ENCODE measurements at regions not wholly inside any gene's neighbourhood (a gene's known extent, or its start where the extent isn't known, plus 50 kb on each side); places are given as distances from the start of the nearest gene placed in this dataset.

GRCh38 chr5:6905883-6906282, 192.7 kb downstream of the TENT4A start:
- TF ChIP-seq CTCF (IDR thresholded peaks at IDR 0.05) (no peak), POLR2A (IDR thresholded peaks at IDR 0.05; ENCODE audit: low read length) (no peak), HMGXB4 (CRISPR knock-in tag; IDR thresholded peaks at IDR 0.05; ENCODE audit: borderline replicate concordance) (no peak), EP300 (IDR thresholded peaks at IDR 0.05) (no peak), SMC3 (IDR thresholded peaks at IDR 0.05) (no peak), POLR2AphosphoS2 (conservative IDR thresholded peaks at IDR 0.05; ENCODE audit: low read length) (no peak), GATA3 (IDR thresholded peaks at IDR 0.05; ENCODE audit: borderline replicate concordance) (no peak), HDAC2 (IDR thresholded peaks at IDR 0.05) (no peak)
- TF ChIP-seq, protein P1, sequence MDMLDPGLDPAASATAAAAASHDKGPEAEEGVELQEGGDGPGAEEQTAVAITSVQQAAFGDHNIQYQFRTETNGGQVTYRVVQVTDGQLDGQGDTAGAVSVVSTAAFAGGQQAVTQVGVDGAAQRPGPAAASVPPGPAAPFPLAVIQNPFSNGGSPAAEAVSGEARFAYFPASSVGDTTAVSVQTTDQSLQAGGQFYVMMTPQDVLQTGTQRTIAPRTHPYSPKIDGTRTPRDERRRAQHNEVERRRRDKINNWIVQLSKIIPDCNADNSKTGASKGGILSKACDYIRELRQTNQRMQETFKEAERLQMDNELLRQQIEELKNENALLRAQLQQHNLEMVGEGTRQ (IDR thresholded peaks at IDR 0.05) = no peak

Data from A549 (cell line).